MM.1S (cell line): ENCODE measurements at regions not wholly inside any gene's neighbourhood (a gene's known extent, or its start where the extent isn't known, plus 50 kb on each side); places are given as distances from the start of the nearest gene placed in this dataset.

Experiments used
- EZH2 ChIP-seq: fragments of 300-600 bp; sonication (generic); optimal IDR thresholded peaks from 2 replicates; pipeline ENCODE3; 2017; ENCODE audit warnings: low read depth, mild to moderate bottlenecking, antibody characterized with exemption, low read length, mixed read lengths
- EZH2phosphoT487 ChIP-seq: fragments of 300-600 bp; sonication (generic); IDR thresholded peaks from 2 replicates; pipeline ENCODE4 v1.6.1; 2018; ENCODE audit warnings: antibody characterized with exemption, low read length
- TF ChIP-seq, protein P1 (sequence below): fragments of 300-600 bp; sonication (generic); IDR thresholded peaks from 2 replicates; pipeline ENCODE4 v1.5.1; 2016; ENCODE audit warnings: antibody characterized with exemption, low read length, mixed read lengths

DNA sequence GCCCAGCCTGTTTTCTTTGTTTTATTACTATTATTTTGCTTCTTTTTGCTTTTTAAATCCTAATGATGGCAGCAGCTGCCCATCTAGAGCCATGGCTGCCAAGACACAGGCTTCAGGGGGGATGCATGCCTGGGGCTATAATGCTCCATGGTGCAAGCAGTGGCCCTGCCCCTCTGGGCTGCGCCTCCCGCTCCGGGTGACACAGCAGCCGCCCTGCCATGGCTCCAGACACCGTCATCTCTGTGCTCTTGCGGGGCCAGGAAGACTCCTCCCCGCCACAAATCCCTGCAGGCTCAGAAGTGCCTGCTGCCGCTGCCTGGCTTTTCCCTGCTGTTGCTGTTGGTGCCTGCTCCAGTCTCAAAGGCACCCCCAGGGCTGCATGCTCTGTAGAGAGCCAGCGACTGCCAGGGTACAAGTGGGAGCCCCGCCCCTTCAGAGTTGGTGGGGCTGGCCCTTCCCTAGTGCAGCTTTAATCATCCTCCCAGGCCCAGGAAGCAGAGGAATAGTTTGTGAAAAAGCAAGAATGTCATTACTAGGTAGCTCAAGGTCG lies 581.5 kb downstream of the FGF9 start:
- TF ChIP-seq, protein P1, sequence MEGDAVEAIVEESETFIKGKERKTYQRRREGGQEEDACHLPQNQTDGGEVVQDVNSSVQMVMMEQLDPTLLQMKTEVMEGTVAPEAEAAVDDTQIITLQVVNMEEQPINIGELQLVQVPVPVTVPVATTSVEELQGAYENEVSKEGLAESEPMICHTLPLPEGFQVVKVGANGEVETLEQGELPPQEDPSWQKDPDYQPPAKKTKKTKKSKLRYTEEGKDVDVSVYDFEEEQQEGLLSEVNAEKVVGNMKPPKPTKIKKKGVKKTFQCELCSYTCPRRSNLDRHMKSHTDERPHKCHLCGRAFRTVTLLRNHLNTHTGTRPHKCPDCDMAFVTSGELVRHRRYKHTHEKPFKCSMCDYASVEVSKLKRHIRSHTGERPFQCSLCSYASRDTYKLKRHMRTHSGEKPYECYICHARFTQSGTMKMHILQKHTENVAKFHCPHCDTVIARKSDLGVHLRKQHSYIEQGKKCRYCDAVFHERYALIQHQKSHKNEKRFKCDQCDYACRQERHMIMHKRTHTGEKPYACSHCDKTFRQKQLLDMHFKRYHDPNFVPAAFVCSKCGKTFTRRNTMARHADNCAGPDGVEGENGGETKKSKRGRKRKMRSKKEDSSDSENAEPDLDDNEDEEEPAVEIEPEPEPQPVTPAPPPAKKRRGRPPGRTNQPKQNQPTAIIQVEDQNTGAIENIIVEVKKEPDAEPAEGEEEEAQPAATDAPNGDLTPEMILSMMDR, result no peak
- TF ChIP-seq EZH2phosphoT487 (no peak), EZH2 (no peak)
